HepG2 (cell line): ENCODE measurements at regions not wholly inside any gene's neighbourhood (a gene's known extent, or its start where the extent isn't known, plus 50 kb on each side); places are given as distances from the start of the nearest gene placed in this dataset.

Experiments used
- ATAC-seq: fragments of 200-7000 bp; cut with Tn5 transposase; 3 replicates; pipeline ENCODE4 v1.9.1; 2020; ENCODE audit warnings: mild to moderate bottlenecking, moderate library complexity
- BruUV-seq: library from RNA; stranded (reverse); fragments of 400-500 nt; replicated peaks from 2 replicates; lab custom pipeline; 2021; lab: Mats Ljungman, UMichigan
- CTCF ChIA-PET: fragments of 300-600 bp; formaldehyde crosslinking; extraction: SDS; loops from one replicate; lab custom pipeline; 2021; ENCODE audit warnings: low total read pairs, inconsistent platforms, low intra/inter-chr PET ratio; lab: Yijun Ruan, JAX
- POLR2A ChIA-PET: fragments of 350-600 bp; sonication (Branson Sonifier 250); formaldehyde crosslinking; loops from one replicate; lab custom pipeline; 2020; ENCODE audit warnings: antibody characterized with exemption, inconsistent platforms; lab: Yijun Ruan, JAX
- DNase-seq: peaks from one replicate; pipeline ENCODE4 v3.0.0-alpha.2; 2015; ENCODE audit warnings: low spot score
- FAIRE-seq: peaks from 3 replicates; lab custom pipeline; 2011; peaks lifted over from hg19 to GRCh38; lab: Jason Lieb, UNC
- H2AFZ ChIP-seq: one replicate; pipeline ENCODE4 v1.6.1; 2011; ENCODE audit warnings: low read length, inconsistent platforms
- H3K27ac ChIP-seq: fragments of 300-600 bp; 3 replicates; pipeline ENCODE4 v1.8.0; 2011; ENCODE audit warnings: mixed run types, mild to moderate bottlenecking, mixed read lengths, low read length, inconsistent platforms; ENCODE audit not compliant: insufficient read depth; ENCODE audit errors: extremely low read length
- H3K27me3 ChIP-seq, 2 experiments: fragments of 200-600 bp in 1 of 2; 2 replicates in 1 of 2; 3 replicates in 1 of 2; pipeline versions ENCODE4 v1.6.0 to v1.8.0; 2011; ENCODE audit warnings: low read length in 2 of 2, mild to moderate bottlenecking in 2 of 2, moderate library complexity in 2 of 2, inconsistent platforms in 1 of 2; ENCODE audit not compliant: insufficient read depth in 2 of 2, control insufficient read depth in 1 of 2
- H3K36me3 ChIP-seq, 2 experiments: fragments of 200-600 bp in 1 of 2; replicated peaks in 1 of 2; 2 replicates in 1 of 2; 3 replicates in 1 of 2; pipeline versions ENCODE4 v1.5.1 to v1.8.0; 2011; ENCODE audit warnings: low read length in 2 of 2, inconsistent platforms in 1 of 2; ENCODE audit not compliant: insufficient read depth in 2 of 2, control insufficient read depth in 1 of 2
- H3K4me1 ChIP-seq: 2 replicates; pipeline ENCODE4 v1.5.1; 2012; ENCODE audit warnings: low read length, inconsistent platforms; ENCODE audit not compliant: insufficient read depth
- H3K4me2 ChIP-seq: 2 replicates; pipeline ENCODE4 v1.6.0; 2011; ENCODE audit warnings: low read depth, low read length, inconsistent platforms
- H3K4me3 ChIP-seq, 3 experiments: fragments of 200-600 bp in 1 of 3; sonication (generic), shearing (Covaris generic) in 1 of 3; replicated peaks in 1 of 3; 2 replicates each; pipeline ENCODE4 v1.5.1; 2011 to 2016; ENCODE audit warnings: low read length in 3 of 3, inconsistent platforms in 2 of 3, low read depth in 2 of 3, mild to moderate bottlenecking in 2 of 3, control low read depth in 1 of 3, mixed read lengths in 1 of 3; ENCODE audit not compliant: insufficient read depth in 1 of 3
- H3K79me2 ChIP-seq: one replicate; pipeline ENCODE4 v1.6.1; 2011; ENCODE audit warnings: low read length, inconsistent platforms; ENCODE audit not compliant: insufficient read depth
- H3K9ac ChIP-seq: 2 replicates; pipeline ENCODE4 v1.6.0; 2011; ENCODE audit warnings: mild to moderate bottlenecking, low read depth, low read length, inconsistent platforms; ENCODE audit not compliant: insufficient read depth
- H3K9me3 ChIP-seq: 2 replicates; pipeline ENCODE4 v1.5.1; 2012; ENCODE audit warnings: mild to moderate bottlenecking, low read length
- H4K20me1 ChIP-seq: 2 replicates; pipeline ENCODE4 v1.6.0; 2011; ENCODE audit warnings: inconsistent platforms, mild to moderate bottlenecking, low read length, moderate library complexity; ENCODE audit not compliant: insufficient read depth
- AGO1 ChIP-seq: fragments of 200-400 bp; formaldehyde crosslinking; IDR thresholded peaks from 2 replicates; pipeline ENCODE4 v1.6.1; 2017; ENCODE audit warnings: mild to moderate bottlenecking, low read depth, low read length, moderate library complexity; ENCODE audit not compliant: poor library complexity, severe bottlenecking
- BCL3 ChIP-seq: sonication (generic); formaldehyde crosslinking; IDR thresholded peaks from 2 replicates; pipeline ENCODE4 v1.5.1; 2020; ENCODE audit warnings: mild to moderate bottlenecking, missing genetic modification reagents, moderate library complexity
- CREB1 ChIP-seq, 2 experiments: fragments of 450-650 bp in 1 of 2; IDR thresholded peaks; 2 replicates each; pipeline ENCODE4 v1.6.1; 2016 to 2017; ENCODE audit warnings: control low read depth in 1 of 2, mild to moderate bottlenecking in 1 of 2, missing compliant biosample characterization in 1 of 2, missing genetic modification characterization in 1 of 2
- EZH2 ChIP-seq: conservative IDR thresholded peaks from 2 replicates; pipeline ENCODE4 v1.6.1; 2012; ENCODE audit warnings: mild to moderate bottlenecking, low read depth, low read length, moderate library complexity
- MNT ChIP-seq: fragments of 450-650 bp; IDR thresholded peaks from 2 replicates; pipeline ENCODE4 v1.6.1; 2016
- MTF1 ChIP-seq: sonication (generic); formaldehyde crosslinking; IDR thresholded peaks from 2 replicates; pipeline ENCODE4 v1.5.0; 2020; ENCODE audit warnings: missing genetic modification reagents
- NFIB ChIP-seq: sonication (generic); formaldehyde crosslinking; IDR thresholded peaks from 2 replicates; pipeline ENCODE4 v1.9.0; 2021; ENCODE audit warnings: missing genetic modification reagents, mild to moderate bottlenecking, borderline replicate concordance
- NFKBIZ ChIP-seq: IDR thresholded peaks from 2 replicates; pipeline ENCODE4 v1.6.1; 2018; ENCODE audit warnings: missing genetic modification reagents, missing compliant biosample characterization
- TCF12 ChIP-seq, 2 experiments: fragments of 450-650 bp in 1 of 2; sonication (generic) in 1 of 2; formaldehyde crosslinking in 1 of 2; IDR thresholded peaks; 2 replicates each; pipeline versions ENCODE4 v1.6.1 to v1.8.0; 2017 to 2022; ENCODE audit warnings: antibody characterized with exemption in 1 of 2, mild to moderate bottlenecking in 1 of 2, missing genetic modification reagents in 1 of 2, moderate library complexity in 1 of 2
- ZFAT ChIP-seq: sonication (generic); formaldehyde crosslinking; conservative IDR thresholded peaks from 2 replicates; pipeline ENCODE4 v1.8.1; 2023; ENCODE audit warnings: missing genetic modification reagents, inconsistent platforms
- ZNF251 ChIP-seq: sonication (generic); formaldehyde crosslinking; IDR thresholded peaks from 2 replicates; pipeline ENCODE4 v1.9.0; 2021; ENCODE audit warnings: mild to moderate bottlenecking, missing genetic modification reagents
- ZNF546 ChIP-seq: sonication (generic); formaldehyde crosslinking; conservative IDR thresholded peaks from 2 replicates; pipeline ENCODE4 v1.8.1; 2023; ENCODE audit warnings: mild to moderate bottlenecking, missing genetic modification reagents
- ZNF770 ChIP-seq: sonication (generic); formaldehyde crosslinking; IDR thresholded peaks from 2 replicates; pipeline ENCODE4 v1.5.0; 2020; ENCODE audit warnings: mild to moderate bottlenecking, missing genetic modification reagents
- WGBS: methylation state at CpG from one replicate; pipeline ENCODE4 v1.1.6; 2017; ENCODE audit warnings: low lambda C conversion rate; 5-methylcytosine and 5-hydroxymethylcytosine counted together
- in situ Hi-C: cut with HindIII; loops from 2 replicates; pipeline ENCODE4 v1.10.0; 2017; ENCODE audit warnings: low pct_unique_long_range_greater_than_20kb; ENCODE audit not compliant: extremely low pct_ligation_motif_present
- intact Hi-C: fragments of 100-400 bp; cut with micrococcal nuclease; formaldehyde crosslinking; loops from one replicate; pipeline ENCODE4 v1.10.0; 2022; ENCODE audit not compliant: unreplicated experiment

GRCh38 chr14:66069036-66069435 is 417.1 kb upstream of the CCDC196 start:
- Histone ChIP-seq H4K20me1 (no peaks in the 10 kb centered on the region), H3K9ac (no peak overlapping the region), H3K79me2 (no peaks in the 10 kb centered on the region), H3K4me1 (no peaks in the 10 kb centered on the region), H3K4me2 (no peak overlapping the region), H3K4me3 (no peak overlapping the region), H3K27ac (no peak overlapping the region), H3K36me3 (no peaks in the 10 kb centered on the region), H3K9me3 (no peaks in the 10 kb centered on the region), H3K27me3 (peaks cover 0 to 34% of the 10 kb centered on the region in 2 experiments; a peak in 3 of 5 replicates), H2AFZ (no peak overlapping the region)
- DNase-seq (no peak), ATAC-seq (no peak), FAIRE-seq (no peak)
- WGBS, result 0% methylated on average over 2 of the region's 2 CpGs
- intact Hi-C loops, result no loop called here
- TF ChIP-seq ZFAT (CRISPR knock-in tag) (no peak), EZH2 (no peak), ZNF770 (no peak), MTF1 (no peak), AGO1 (no peak), TCF12 (IDR thresholded peaks at IDR 0.05) (no peak), TCF12 (CRISPR knock-in tag; IDR thresholded peaks at IDR 0.05) (no peak), NFKBIZ (no peak), MNT (no peak), NFIB (CRISPR knock-in tag) (no peak), CREB1 (IDR thresholded peaks at IDR 0.05) (no peak), CREB1 (CRISPR knock-in tag; IDR thresholded peaks at IDR 0.05) (no peak), ZNF546 (CRISPR knock-in tag) (no peak), BCL3 (CRISPR knock-in tag) (no peak), ZNF251 (CRISPR knock-in tag) (no peak)
- ChIA-PET CTCF (no interaction called here), POLR2A (no interaction called here)
- in situ Hi-C loops, result no loop called here
- BruUV-seq, result no TSS peak
